A673 (cell line): ENCODE measurements at regions not wholly inside any gene's neighbourhood (a gene's known extent, or its start where the extent isn't known, plus 50 kb on each side); places are given as distances from the start of the nearest gene placed in this dataset.
"Not testable (repeated sequence)": the region's sequence is repeated elsewhere in the genome, so short reads cannot be mapped to it uniquely, and the experiment has no call there.

Experiments
- BruUV-seq: library from RNA; stranded (reverse); fragments of 400-500 nt; replicated peaks from 2 replicates; lab custom pipeline; 2021; lab: Mats Ljungman, UMichigan
- CTCF ChIA-PET: fragments of 300-600 bp; sonication (Branson Sonifier 250); formaldehyde crosslinking; loops from one replicate; lab custom pipeline; 2022; ENCODE audit warnings: antibody characterized with exemption; lab: Charles Lee
- POLR2A ChIA-PET: fragments of 300-600 bp; sonication (Branson Sonifier 250); formaldehyde crosslinking; loops from one replicate; lab custom pipeline; 2022; ENCODE audit warnings: antibody characterized with exemption; ENCODE audit not compliant: low non-redundant PET; lab: Charles Lee
- DNase-seq: peaks from one replicate; pipeline ENCODE4 v3.0.0-alpha.2; 2015; ENCODE audit warnings: low spot score
- H3K27ac ChIP-seq: fragments of 200-600 bp; sonication (generic); 2 replicates; pipeline ENCODE4 v1.5.1; 2016; ENCODE audit warnings: mixed run types, low read depth, mild to moderate bottlenecking, mixed read lengths, antibody characterized with exemption, low read length; ENCODE audit not compliant: poor library complexity, severe bottlenecking
- H3K27me3 ChIP-seq: fragments of 200-600 bp; sonication (generic); replicated peaks from 2 replicates; pipeline ENCODE4 v1.6.1; 2017; ENCODE audit warnings: mixed run types, low read depth, mild to moderate bottlenecking, mixed read lengths, antibody characterized with exemption, low read length; ENCODE audit not compliant: insufficient read depth, poor library complexity
- H3K36me3 ChIP-seq: fragments of 200-600 bp; sonication (generic); 2 replicates; pipeline ENCODE4 v1.6.1; 2016; ENCODE audit warnings: mixed run types, mild to moderate bottlenecking, mixed read lengths, antibody characterized with exemption, low read length; ENCODE audit not compliant: insufficient read depth, poor library complexity, severe bottlenecking
- H3K4me1 ChIP-seq: fragments of 200-600 bp; sonication (generic); 2 replicates; pipeline ENCODE4 v1.6.1; 2017; ENCODE audit warnings: mixed run types, mild to moderate bottlenecking, mixed read lengths, antibody characterized with exemption, low read length; ENCODE audit not compliant: insufficient read depth, poor library complexity, severe bottlenecking
- H3K4me3 ChIP-seq: fragments of 200-600 bp; sonication (generic); 2 replicates; pipeline ENCODE4 v1.5.1; 2016; ENCODE audit warnings: low read depth, mixed run types, mild to moderate bottlenecking, mixed read lengths, low read length; ENCODE audit not compliant: poor library complexity, severe bottlenecking
- H3K9me3 ChIP-seq: fragments of 200-600 bp; sonication (generic); 2 replicates; pipeline ENCODE4 v1.6.1; 2016; ENCODE audit warnings: mixed run types, low read depth, mild to moderate bottlenecking, mixed read lengths, antibody characterized with exemption, low read length; ENCODE audit not compliant: poor library complexity, severe bottlenecking
- CTCF ChIP-seq: fragments of 300-800, 200-600 bp; sonication (generic); conservative IDR thresholded peaks from 2 replicates; pipeline ENCODE4 v1.5.1; 2017; ENCODE audit warnings: low read depth, mild to moderate bottlenecking, antibody characterized with exemption, low read length, moderate library complexity, mixed read lengths
- EZH2 ChIP-seq: fragments of 200-600 bp; sonication (generic); IDR thresholded peaks from 2 replicates; pipeline ENCODE4 v1.6.1; 2017; ENCODE audit warnings: borderline replicate concordance, low read depth, mild to moderate bottlenecking, mixed read lengths, antibody characterized with exemption, low read length; ENCODE audit not compliant: poor library complexity, severe bottlenecking
- intact Hi-C: fragments of 100-400 bp; cut with micrococcal nuclease; formaldehyde crosslinking; loops from one replicate; pipeline ENCODE4 v1.10.0; 2022; ENCODE audit not compliant: unreplicated experiment

GRCh38 chr1:188826800-188827199, 1650.9 kb downstream of the BRINP3 start:
- CTCF ChIA-PET = no interaction called here
- H3K27me3 ChIP-seq = no peaks in the 10 kb centered on the region
- H3K4me1 ChIP-seq = peaks cover 6% of the 10 kb centered on the region
- H3K27ac ChIP-seq = no peak overlapping the region
- H3K4me3 ChIP-seq = no peak overlapping the region
- DNase-seq = no peak
- POLR2A ChIA-PET = no interaction called here
- TF ChIP-seq EZH2 = no peak
- no peak for TF ChIP-seq CTCF
- intact Hi-C loops = no loop called here
- H3K36me3 ChIP-seq = no peaks in the 10 kb centered on the region
- no TSS peak for BruUV-seq
- H3K9me3 ChIP-seq = no peaks in the 10 kb centered on the region

- no TSS peak for BruUV-seq
- H3K4me3 ChIP-seq = no peak overlapping the region
- CTCF ChIA-PET = no interaction called here
- no peaks in the 10 kb centered on the region for H3K36me3 ChIP-seq
- DNase-seq = no peak
- H3K4me1 ChIP-seq = peaks cover 4% of the 10 kb centered on the region
- intact Hi-C loops = no loop called here
- TF ChIP-seq CTCF (no peak), EZH2 (no peak)
- POLR2A ChIA-PET = no interaction called here
- H3K27ac ChIP-seq = no peak overlapping the region
- no peaks in the 10 kb centered on the region for H3K9me3 ChIP-seq
- H3K27me3 ChIP-seq = no peaks in the 10 kb centered on the region
Observed at GRCh38 chr1:188827400-188827799, 1650.3 kb downstream of the BRINP3 start.

- H3K4me3 ChIP-seq, H3K4me1 ChIP-seq, CTCF ChIA-PET, H3K27me3 ChIP-seq, intact Hi-C loops, DNase-seq, H3K9me3 ChIP-seq, H3K36me3 ChIP-seq, BruUV-seq, H3K27ac ChIP-seq, POLR2A ChIA-PET: not testable (repeated sequence)
Observed at GRCh38 chr1:188841111-188841696, 1636.5 kb downstream of the BRINP3 start.

- no peak overlapping the region for H3K27ac ChIP-seq
- H3K9me3 ChIP-seq = no peaks in the 10 kb centered on the region
- no peak overlapping the region for H3K4me3 ChIP-seq
- intact Hi-C loops = no loop called here
- no peak for TF ChIP-seq CTCF
- TF ChIP-seq EZH2 = no peak
- no TSS peak for BruUV-seq
- H3K4me1 ChIP-seq = no peaks in the 10 kb centered on the region
- H3K36me3 ChIP-seq = no peaks in the 10 kb centered on the region
- POLR2A ChIA-PET = no interaction called here
- CTCF ChIA-PET = no interaction called here
- no peak for DNase-seq
- no peaks in the 10 kb centered on the region for H3K27me3 ChIP-seq
Observed at GRCh38 chr1:188846468-188846867, 1631.2 kb downstream of the BRINP3 start.
